OCI-LY1 (cell line): ENCODE measurements at regions not wholly inside any gene's neighbourhood (a gene's known extent, or its start where the extent isn't known, plus 50 kb on each side); places are given as distances from the start of the nearest gene placed in this dataset.

Source experiments
- EZH2 ChIP-seq: fragments of 200-600 bp; sonication (generic), shearing (Covaris generic); IDR thresholded peaks from 2 replicates; pipeline ENCODE4 v1.8.0; 2017; ENCODE audit warnings: borderline replicate concordance, mixed run types, mild to moderate bottlenecking, antibody characterized with exemption, low read length, moderate library complexity, mixed read lengths
- TF ChIP-seq, protein P1 (sequence below): fragments of 200-600 bp; sonication (generic), shearing (Covaris generic); IDR thresholded peaks from 2 replicates; pipeline ENCODE4 v1.5.1; 2017; ENCODE audit warnings: mild to moderate bottlenecking, antibody characterized with exemption, low read length, moderate library complexity, mixed read lengths

DNA sequence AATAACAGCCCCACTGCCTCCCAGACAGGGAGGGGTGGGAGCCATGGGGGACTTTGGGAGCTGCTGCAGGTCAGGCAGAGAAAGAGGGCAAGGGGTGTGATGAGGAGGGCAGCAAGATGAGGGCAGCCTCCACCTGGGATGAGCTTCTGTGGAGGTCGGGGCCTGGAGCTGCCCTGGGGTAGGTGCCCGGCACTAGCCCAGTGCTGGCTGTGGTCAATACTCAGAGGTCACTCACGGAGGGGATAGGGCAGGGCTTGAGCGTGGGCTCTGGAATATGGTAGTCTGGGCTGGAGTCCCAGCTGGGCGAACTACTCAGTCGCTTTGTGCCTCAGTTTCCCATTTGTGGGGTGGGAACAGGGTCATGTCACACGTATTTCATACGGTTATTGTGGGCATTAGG, 169.0 kb downstream of the IRF8 start:
- TF ChIP-seq, protein P1, sequence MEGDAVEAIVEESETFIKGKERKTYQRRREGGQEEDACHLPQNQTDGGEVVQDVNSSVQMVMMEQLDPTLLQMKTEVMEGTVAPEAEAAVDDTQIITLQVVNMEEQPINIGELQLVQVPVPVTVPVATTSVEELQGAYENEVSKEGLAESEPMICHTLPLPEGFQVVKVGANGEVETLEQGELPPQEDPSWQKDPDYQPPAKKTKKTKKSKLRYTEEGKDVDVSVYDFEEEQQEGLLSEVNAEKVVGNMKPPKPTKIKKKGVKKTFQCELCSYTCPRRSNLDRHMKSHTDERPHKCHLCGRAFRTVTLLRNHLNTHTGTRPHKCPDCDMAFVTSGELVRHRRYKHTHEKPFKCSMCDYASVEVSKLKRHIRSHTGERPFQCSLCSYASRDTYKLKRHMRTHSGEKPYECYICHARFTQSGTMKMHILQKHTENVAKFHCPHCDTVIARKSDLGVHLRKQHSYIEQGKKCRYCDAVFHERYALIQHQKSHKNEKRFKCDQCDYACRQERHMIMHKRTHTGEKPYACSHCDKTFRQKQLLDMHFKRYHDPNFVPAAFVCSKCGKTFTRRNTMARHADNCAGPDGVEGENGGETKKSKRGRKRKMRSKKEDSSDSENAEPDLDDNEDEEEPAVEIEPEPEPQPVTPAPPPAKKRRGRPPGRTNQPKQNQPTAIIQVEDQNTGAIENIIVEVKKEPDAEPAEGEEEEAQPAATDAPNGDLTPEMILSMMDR: no peak
- no peak for TF ChIP-seq EZH2
